AG10803 (cell line): ENCODE measurements at regions not wholly inside any gene's neighbourhood (a gene's known extent, or its start where the extent isn't known, plus 50 kb on each side); places are given as distances from the start of the nearest gene placed in this dataset.

Experiments
- DNase-seq: peaks from one replicate; pipeline ENCODE4 v3.0.0; 2010; ENCODE audit warnings: low read depth
- H3K4me3 ChIP-seq: 2 replicates; pipeline ENCODE4 v1.5.1; 2011; ENCODE audit warnings: mild to moderate bottlenecking, low read length, control low read depth
- TF ChIP-seq, protein P1 (sequence below): conservative IDR thresholded peaks from 2 replicates; pipeline ENCODE4 v1.5.1; 2011; ENCODE audit warnings: mild to moderate bottlenecking, low read length, control low read depth, inconsistent platforms

- DNase-seq, result peak; percentile 63
- TF ChIP-seq, protein P1, sequence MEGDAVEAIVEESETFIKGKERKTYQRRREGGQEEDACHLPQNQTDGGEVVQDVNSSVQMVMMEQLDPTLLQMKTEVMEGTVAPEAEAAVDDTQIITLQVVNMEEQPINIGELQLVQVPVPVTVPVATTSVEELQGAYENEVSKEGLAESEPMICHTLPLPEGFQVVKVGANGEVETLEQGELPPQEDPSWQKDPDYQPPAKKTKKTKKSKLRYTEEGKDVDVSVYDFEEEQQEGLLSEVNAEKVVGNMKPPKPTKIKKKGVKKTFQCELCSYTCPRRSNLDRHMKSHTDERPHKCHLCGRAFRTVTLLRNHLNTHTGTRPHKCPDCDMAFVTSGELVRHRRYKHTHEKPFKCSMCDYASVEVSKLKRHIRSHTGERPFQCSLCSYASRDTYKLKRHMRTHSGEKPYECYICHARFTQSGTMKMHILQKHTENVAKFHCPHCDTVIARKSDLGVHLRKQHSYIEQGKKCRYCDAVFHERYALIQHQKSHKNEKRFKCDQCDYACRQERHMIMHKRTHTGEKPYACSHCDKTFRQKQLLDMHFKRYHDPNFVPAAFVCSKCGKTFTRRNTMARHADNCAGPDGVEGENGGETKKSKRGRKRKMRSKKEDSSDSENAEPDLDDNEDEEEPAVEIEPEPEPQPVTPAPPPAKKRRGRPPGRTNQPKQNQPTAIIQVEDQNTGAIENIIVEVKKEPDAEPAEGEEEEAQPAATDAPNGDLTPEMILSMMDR, result no peak
- no peak overlapping the region for H3K4me3 ChIP-seq
These were observed 279.5 kb upstream of the SIX2 start for GRCh38 chr2:45288532-45289417.

DNA sequence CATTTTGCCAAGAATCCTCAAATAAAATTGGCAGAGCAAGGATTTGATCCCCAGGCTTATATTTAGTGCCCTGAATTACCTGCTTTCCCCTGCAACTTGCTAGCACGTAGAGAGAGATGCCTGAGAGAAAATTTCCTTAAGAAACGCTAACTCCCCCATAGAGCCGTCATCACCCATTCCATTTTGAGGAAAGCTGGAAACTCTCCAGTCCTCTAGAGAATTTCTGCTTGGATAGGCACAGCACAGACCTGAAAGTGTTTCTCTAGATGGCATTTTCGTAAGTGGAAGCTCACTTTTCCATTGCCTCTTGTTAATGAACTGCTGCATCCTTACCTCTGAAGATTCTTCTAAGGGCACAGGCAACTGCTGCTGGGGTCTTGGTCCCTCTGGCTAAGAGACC, 277.8 kb upstream of the SIX2 start:
- TF ChIP-seq, protein P1, result no peak
- no peak for DNase-seq
- H3K4me3 ChIP-seq, result no peak overlapping the region

GRCh38 chr2:45285771-45286390, 276.6 kb upstream of the SIX2 start:
- no peak for DNase-seq
- TF ChIP-seq, protein P1, result no peak
- H3K4me3 ChIP-seq, result no peak overlapping the region

GRCh38 chr2:45285311-45285710, 276.1 kb upstream of the SIX2 start:
- peak; percentile 65 for DNase-seq
- H3K4me3 ChIP-seq, result no peak overlapping the region

DNA sequence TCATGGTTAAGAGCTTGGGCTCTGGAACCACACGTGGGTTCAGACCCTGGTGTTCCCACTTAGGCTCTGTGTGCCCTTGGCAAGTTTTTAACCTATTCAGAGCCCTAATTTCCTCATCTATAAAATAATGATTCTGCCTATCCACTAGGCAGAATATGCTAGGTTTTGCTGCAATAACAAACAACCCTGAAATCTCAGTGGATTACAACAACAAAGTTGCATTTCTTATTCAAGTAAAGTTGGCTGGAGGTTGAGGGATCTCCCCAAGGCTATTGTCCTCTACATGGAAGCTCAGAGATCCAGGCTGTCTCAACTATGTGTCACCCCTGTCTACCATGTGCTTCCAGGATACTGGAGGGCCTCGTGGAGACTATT, 275.4 kb upstream of the SIX2 start:
- H3K4me3 ChIP-seq, result no peak overlapping the region
- TF ChIP-seq, protein P1, result no peak
- DNase-seq, result no peak

More at GRCh38 chr2:45285311-45285710, 276.1 kb upstream of the SIX2 start:
- TF ChIP-seq, protein P1, result no peak

GRCh38 chr2:45283764-45284620, 274.7 kb upstream of the SIX2 start:
- no peak overlapping the region for H3K4me3 ChIP-seq
- DNase-seq, result peak; percentile 60
- TF ChIP-seq, protein P1, result no peak
